ENCODE measurements at regions not wholly inside any gene's neighbourhood (a gene's known extent, or its start where the extent isn't known, plus 50 kb on each side); places are given as distances from the start of the nearest gene placed in this dataset.
"Not testable (repeated sequence)": the region's sequence is repeated elsewhere in the genome, so short reads cannot be mapped to it uniquely, and the experiment has no call there.

DNA sequence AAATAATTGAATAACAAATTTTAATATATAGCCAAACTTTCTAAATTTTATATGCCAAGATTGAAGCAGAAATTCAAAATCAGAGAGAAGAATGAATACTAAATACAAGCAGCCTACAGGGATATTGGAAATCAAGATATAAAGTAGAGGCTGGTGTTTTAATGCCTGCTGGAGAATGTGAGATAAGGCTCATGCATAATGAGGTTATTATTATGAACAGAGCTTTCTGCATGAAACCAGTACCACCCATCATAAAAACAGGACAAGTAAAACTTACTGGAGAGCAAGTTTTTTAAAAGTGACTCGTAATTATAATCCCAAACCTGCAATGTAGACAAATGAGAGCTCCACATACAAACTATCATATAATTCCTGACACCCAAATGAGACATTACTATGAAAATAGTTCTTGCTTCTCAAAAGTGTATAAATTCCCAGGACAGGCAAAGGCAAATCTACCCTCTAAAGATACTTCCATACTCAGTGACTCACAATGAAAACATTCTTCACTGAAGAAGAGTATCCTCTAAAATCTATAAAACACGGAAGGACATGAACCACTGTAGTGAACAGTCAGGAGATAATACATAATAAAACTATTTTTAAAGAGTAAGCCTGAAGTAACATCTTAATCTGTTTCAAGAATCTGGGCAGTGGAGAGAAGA lies 532.0 kb upstream of the GRAMD2B start:
- Histone ChIP-seq H3K4me1 (ENCODE audit: control insufficient read depth in 2 of 2, insufficient read depth in 2 of 2, low read length in 1 of 2) (no peaks in the 10 kb centered on the region), H3K9me3 (ENCODE audit: control insufficient read depth in 2 of 2, insufficient read depth in 1 of 2, low read depth in 1 of 2, low read length in 1 of 2) (no peaks in the 10 kb centered on the region), H3K27ac (ENCODE audit: low read depth in 2 of 2, low read length in 1 of 2) (no peak overlapping the region), H3K4me3 (ENCODE audit: low read depth in 1 of 2, low read length in 2 of 2) (no peak overlapping the region), H3K27me3 (ENCODE audit: control insufficient read depth in 1 of 2, insufficient read depth in 2 of 2, low read length in 2 of 2) (no peaks in the 10 kb centered on the region), H3K36me3 (ENCODE audit: control insufficient read depth in 2 of 2, insufficient read depth in 2 of 2, low read length in 1 of 2) (no peaks in the 10 kb centered on the region)
- 36 to 66% methylated on average over 2 of the region's 2 CpGs for WGBS, 2 donors

GRCh38 chr5:125894383-125894782 lies 528.8 kb upstream of the GRAMD2B start:
- Histone ChIP-seq H3K27ac (ENCODE audit: low read depth in 2 of 2, low read length in 1 of 2) (no peak overlapping the region), H3K27me3 (ENCODE audit: control insufficient read depth in 1 of 2, insufficient read depth in 2 of 2, low read length in 2 of 2) (no peaks in the 10 kb centered on the region), H3K4me1 (ENCODE audit: control insufficient read depth in 2 of 2, insufficient read depth in 2 of 2, low read length in 1 of 2) (no peaks in the 10 kb centered on the region), H3K36me3 (ENCODE audit: control insufficient read depth in 2 of 2, insufficient read depth in 2 of 2, low read length in 1 of 2) (no peaks in the 10 kb centered on the region), H3K4me3 (ENCODE audit: low read depth in 1 of 2, low read length in 2 of 2) (no peak overlapping the region), H3K9me3 (ENCODE audit: control insufficient read depth in 2 of 2, insufficient read depth in 1 of 2, low read depth in 1 of 2, low read length in 1 of 2) (no peaks in the 10 kb centered on the region)
- WGBS, 2 donors, result 45 to 52% methylated on average over 1 of the region's 1 CpG

GRCh38 chr5:125896368-125896767 lies 526.8 kb upstream of the GRAMD2B start:
- 33 to 70% methylated on average over 3 of the region's 3 CpGs for WGBS, 2 donors
- Histone ChIP-seq H3K36me3 (ENCODE audit: control insufficient read depth in 2 of 2, insufficient read depth in 2 of 2, low read length in 1 of 2) (no peaks in the 10 kb centered on the region), H3K27ac (ENCODE audit: low read depth in 2 of 2, low read length in 1 of 2) (no peak overlapping the region)

GRCh38 chr5:125897089-125897488 lies 526.1 kb upstream of the GRAMD2B start:
- H3K27me3 ChIP-seq (ENCODE audit: control insufficient read depth in 1 of 2, insufficient read depth in 2 of 2, low read length in 2 of 2), result no peaks in the 10 kb centered on the region
- no peak overlapping the region for H3K4me3 ChIP-seq (ENCODE audit: low read depth in 1 of 2, low read length in 2 of 2)
- no peak overlapping the region for H3K27ac ChIP-seq (ENCODE audit: low read depth in 2 of 2, low read length in 1 of 2)
- H3K36me3 ChIP-seq (ENCODE audit: control insufficient read depth in 2 of 2, insufficient read depth in 2 of 2, low read length in 1 of 2), result no peaks in the 10 kb centered on the region
- no peaks in the 10 kb centered on the region for H3K9me3 ChIP-seq (ENCODE audit: control insufficient read depth in 2 of 2, insufficient read depth in 1 of 2, low read depth in 1 of 2, low read length in 1 of 2)
- H3K4me1 ChIP-seq (ENCODE audit: control insufficient read depth in 2 of 2, insufficient read depth in 2 of 2, low read length in 1 of 2), result no peaks in the 10 kb centered on the region

More at GRCh38 chr5:125896368-125896767, 526.8 kb upstream of the GRAMD2B start:
- Histone ChIP-seq H3K9me3 (ENCODE audit: control insufficient read depth in 2 of 2, insufficient read depth in 1 of 2, low read depth in 1 of 2, low read length in 1 of 2) (no peaks in the 10 kb centered on the region), H3K4me3 (ENCODE audit: low read depth in 1 of 2, low read length in 2 of 2) (no peak overlapping the region), H3K27me3 (ENCODE audit: control insufficient read depth in 1 of 2, insufficient read depth in 2 of 2, low read length in 2 of 2) (no peaks in the 10 kb centered on the region), H3K4me1 (ENCODE audit: control insufficient read depth in 2 of 2, insufficient read depth in 2 of 2, low read length in 1 of 2) (no peaks in the 10 kb centered on the region)

- H3K36me3 ChIP-seq (ENCODE audit: control insufficient read depth in 2 of 2, insufficient read depth in 2 of 2, low read length in 1 of 2), result no peaks in the 10 kb centered on the region
- H3K27ac ChIP-seq (ENCODE audit: low read depth in 2 of 2, low read length in 1 of 2), result no peak overlapping the region
- H3K4me1 ChIP-seq (ENCODE audit: control insufficient read depth in 2 of 2, insufficient read depth in 2 of 2, low read length in 1 of 2), result no peaks in the 10 kb centered on the region
- 78 to 92% methylated on average over 2 of the region's 2 CpGs for whole genome bisulfite sequencing, 2 donors
- H3K27me3 ChIP-seq (ENCODE audit: control insufficient read depth in 1 of 2, insufficient read depth in 2 of 2, low read length in 2 of 2), result no peaks in the 10 kb centered on the region
- no peak overlapping the region for H3K4me3 ChIP-seq (ENCODE audit: low read depth in 1 of 2, low read length in 2 of 2)
- no peaks in the 10 kb centered on the region for H3K9me3 ChIP-seq (ENCODE audit: control insufficient read depth in 2 of 2, insufficient read depth in 1 of 2, low read depth in 1 of 2, low read length in 1 of 2)
These were observed 524.3 kb upstream of the GRAMD2B start for GRCh38 chr5:125898851-125899405.

- WGBS, 2 donors, result 94 to 100% methylated on average over 1 of the region's 1 CpG
- Histone ChIP-seq H3K4me3 (ENCODE audit: low read depth in 1 of 2, low read length in 2 of 2) (no peak overlapping the region), H3K9me3 (ENCODE audit: control insufficient read depth in 2 of 2, insufficient read depth in 1 of 2, low read depth in 1 of 2, low read length in 1 of 2) (no peaks in the 10 kb centered on the region), H3K27ac (ENCODE audit: low read depth in 2 of 2, low read length in 1 of 2) (no peak overlapping the region), H3K4me1 (ENCODE audit: control insufficient read depth in 2 of 2, insufficient read depth in 2 of 2, low read length in 1 of 2) (no peaks in the 10 kb centered on the region), H3K27me3 (ENCODE audit: control insufficient read depth in 1 of 2, insufficient read depth in 2 of 2, low read length in 2 of 2) (no peaks in the 10 kb centered on the region), H3K36me3 (ENCODE audit: control insufficient read depth in 2 of 2, insufficient read depth in 2 of 2, low read length in 1 of 2) (no peaks in the 10 kb centered on the region)
These were observed 511.2 kb upstream of the GRAMD2B start for GRCh38 chr5:125912028-125912427.

- Histone ChIP-seq H3K4me1 (ENCODE audit: control insufficient read depth in 2 of 2, insufficient read depth in 2 of 2, low read length in 1 of 2) (no peaks in the 10 kb centered on the region), H3K27me3 (ENCODE audit: control insufficient read depth in 1 of 2, insufficient read depth in 2 of 2, low read length in 2 of 2) (no peaks in the 10 kb centered on the region), H3K27ac (ENCODE audit: low read depth in 2 of 2, low read length in 1 of 2) (no peak overlapping the region), H3K36me3 (ENCODE audit: control insufficient read depth in 2 of 2, insufficient read depth in 2 of 2, low read length in 1 of 2) (no peaks in the 10 kb centered on the region), H3K4me3 (ENCODE audit: low read depth in 1 of 2, low read length in 2 of 2) (no peak overlapping the region), H3K9me3 (ENCODE audit: control insufficient read depth in 2 of 2, insufficient read depth in 1 of 2, low read depth in 1 of 2, low read length in 1 of 2) (no peaks in the 10 kb centered on the region)
- WGBS, 2 donors, result 84 to 87% methylated on average over 2 of the region's 2 CpGs
These were observed 510.0 kb upstream of the GRAMD2B start for GRCh38 chr5:125913200-125913599.

GRCh38 chr5:125914471-125914870 lies 508.7 kb upstream of the GRAMD2B start:
- no peaks in the 10 kb centered on the region for H3K36me3 ChIP-seq (ENCODE audit: control insufficient read depth in 2 of 2, insufficient read depth in 2 of 2, low read length in 1 of 2)
- no peaks in the 10 kb centered on the region for H3K27me3 ChIP-seq (ENCODE audit: control insufficient read depth in 1 of 2, insufficient read depth in 2 of 2, low read length in 2 of 2)
- no peaks in the 10 kb centered on the region for H3K4me1 ChIP-seq (ENCODE audit: control insufficient read depth in 2 of 2, insufficient read depth in 2 of 2, low read length in 1 of 2)
- no peak overlapping the region for H3K27ac ChIP-seq (ENCODE audit: low read depth in 2 of 2, low read length in 1 of 2)
- WGBS, 2 donors, result 80 to 82% methylated on average over 3 of the region's 3 CpGs
- H3K9me3 ChIP-seq (ENCODE audit: control insufficient read depth in 2 of 2, insufficient read depth in 1 of 2, low read depth in 1 of 2, low read length in 1 of 2), result no peaks in the 10 kb centered on the region
- no peak overlapping the region for H3K4me3 ChIP-seq (ENCODE audit: low read depth in 1 of 2, low read length in 2 of 2)

DNA sequence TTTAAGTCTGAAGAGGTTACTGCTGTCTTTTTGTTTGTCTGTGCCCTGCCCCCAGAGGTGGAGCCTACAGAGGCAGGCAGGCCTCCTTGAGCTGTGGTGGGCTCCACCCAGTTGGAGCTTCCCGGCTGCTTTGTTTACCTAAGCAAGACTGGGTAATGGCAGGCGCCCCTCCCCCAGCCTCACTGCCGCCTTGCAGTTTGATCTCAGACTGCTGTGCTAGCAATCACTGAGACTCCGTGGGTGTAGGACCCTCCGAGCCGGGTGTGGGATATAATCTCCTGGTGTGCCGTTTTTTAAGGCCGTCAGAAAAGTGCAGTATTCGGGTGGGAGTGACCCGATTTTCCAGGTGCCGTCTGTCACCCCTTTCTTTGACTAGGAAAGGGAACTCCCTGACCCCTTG lies 499.3 kb upstream of the GRAMD2B start:
- WGBS, 2 donors, result 90 to 92% methylated on average over 11 of the region's 11 CpGs
- H3K27me3 ChIP-seq (ENCODE audit: control insufficient read depth in 1 of 2, insufficient read depth in 2 of 2, low read length in 2 of 2); H3K4me3 ChIP-seq (ENCODE audit: low read depth in 1 of 2, low read length in 2 of 2); H3K9me3 ChIP-seq (ENCODE audit: control insufficient read depth in 2 of 2, insufficient read depth in 1 of 2, low read depth in 1 of 2, low read length in 1 of 2); H3K36me3 ChIP-seq (ENCODE audit: control insufficient read depth in 2 of 2, insufficient read depth in 2 of 2, low read length in 1 of 2); H3K4me1 ChIP-seq (ENCODE audit: control insufficient read depth in 2 of 2, insufficient read depth in 2 of 2, low read length in 1 of 2); H3K27ac ChIP-seq (ENCODE audit: low read depth in 2 of 2, low read length in 1 of 2): not testable (repeated sequence)

GRCh38 chr5:125926172-125926571 lies 497.0 kb upstream of the GRAMD2B start:
- H3K4me3 ChIP-seq (ENCODE audit: low read depth in 1 of 2, low read length in 2 of 2), result no peak overlapping the region
- H3K36me3 ChIP-seq (ENCODE audit: control insufficient read depth in 2 of 2, insufficient read depth in 2 of 2, low read length in 1 of 2), result no peaks in the 10 kb centered on the region
- 82 to 85% methylated on average over 3 of the region's 3 CpGs for WGBS, 2 donors
- H3K9me3 ChIP-seq (ENCODE audit: control insufficient read depth in 2 of 2, insufficient read depth in 1 of 2, low read depth in 1 of 2, low read length in 1 of 2), result no peaks in the 10 kb centered on the region
- H3K27ac ChIP-seq (ENCODE audit: low read depth in 2 of 2, low read length in 1 of 2), result no peak overlapping the region
- no peaks in the 10 kb centered on the region for H3K27me3 ChIP-seq (ENCODE audit: control insufficient read depth in 1 of 2, insufficient read depth in 2 of 2, low read length in 2 of 2)
- no peaks in the 10 kb centered on the region for H3K4me1 ChIP-seq (ENCODE audit: control insufficient read depth in 2 of 2, insufficient read depth in 2 of 2, low read length in 1 of 2)

Data from esophagus (tissue), 2 donors.